HEK293 (cell line): ENCODE measurements at regions not wholly inside any gene's neighbourhood (a gene's known extent, or its start where the extent isn't known, plus 50 kb on each side); places are given as distances from the start of the nearest gene placed in this dataset.
A peak's percentile ranks its signal among the peaks of the same experiment; 100 is the strongest.

Experiments
- BCL6B ChIP-seq: fragments of 450-650 bp; formaldehyde crosslinking; IDR thresholded peaks from 2 replicates; pipeline ENCODE4 v1.5.1; 2017; ENCODE audit warnings: missing biosample characterization, missing genetic modification characterization
- IKZF3 ChIP-seq: fragments of 450-650 bp; IDR thresholded peaks from 2 replicates; pipeline ENCODE4 v1.5.0; 2018; ENCODE audit warnings: missing biosample characterization, mild to moderate bottlenecking, missing genetic modification characterization, moderate library complexity
- KLF8 ChIP-seq: fragments of 450-650 bp; formaldehyde crosslinking; IDR thresholded peaks from 2 replicates; pipeline ENCODE4 v1.5.1; 2016; ENCODE audit warnings: missing biosample characterization, missing genetic modification characterization
- KLF9 ChIP-seq: fragments of 450-650 bp; formaldehyde crosslinking; IDR thresholded peaks from 2 replicates; pipeline ENCODE4 v1.5.1; 2016; ENCODE audit warnings: missing biosample characterization, missing genetic modification characterization, low read depth
- MZF1 ChIP-seq: fragments of 450-650 bp; formaldehyde crosslinking; IDR thresholded peaks from 2 replicates; pipeline ENCODE4 v1.5.1; 2017; ENCODE audit warnings: missing biosample characterization, missing genetic modification characterization, borderline replicate concordance
- PRDM2 ChIP-seq: fragments of 450-650 bp; formaldehyde crosslinking; IDR thresholded peaks from 2 replicates; pipeline ENCODE4 v1.5.1; 2016; ENCODE audit warnings: missing biosample characterization, missing genetic modification characterization, borderline replicate concordance
- YY2 ChIP-seq: fragments of 450-650 bp; formaldehyde crosslinking; IDR thresholded peaks from 2 replicates; pipeline ENCODE4 v1.5.1; 2016; ENCODE audit warnings: missing biosample characterization, missing genetic modification characterization
- ZBTB1 ChIP-seq: fragments of 450-650 bp; formaldehyde crosslinking; IDR thresholded peaks from 2 replicates; pipeline ENCODE4 v1.5.1; 2016; ENCODE audit warnings: missing biosample characterization, missing genetic modification characterization
- ZBTB44 ChIP-seq: fragments of 450-650 bp; IDR thresholded peaks from 2 replicates; pipeline ENCODE4 v1.5.1; 2018; ENCODE audit warnings: missing biosample characterization, mild to moderate bottlenecking, missing genetic modification characterization
- ZBTB48 ChIP-seq: fragments of 450-650 bp; formaldehyde crosslinking; IDR thresholded peaks from 2 replicates; pipeline ENCODE4 v1.5.1; 2016; ENCODE audit warnings: missing biosample characterization, missing genetic modification characterization
- ZBTB7A ChIP-seq: fragments of 450-650 bp; formaldehyde crosslinking; IDR thresholded peaks from 2 replicates; pipeline ENCODE4 v1.5.1; 2016; ENCODE audit warnings: low read depth, missing biosample characterization, missing genetic modification characterization
- ZFP69B ChIP-seq: fragments of 450-650 bp; formaldehyde crosslinking; IDR thresholded peaks from 2 replicates; pipeline ENCODE4 v1.5.1; 2016; ENCODE audit warnings: missing biosample characterization, missing genetic modification characterization
- ZNF121 ChIP-seq: fragments of 450-650 bp; formaldehyde crosslinking; IDR thresholded peaks from 2 replicates; pipeline ENCODE4 v1.5.1; 2016; ENCODE audit warnings: missing biosample characterization, missing genetic modification characterization
- ZNF132 ChIP-seq: fragments of 450-650 bp; formaldehyde crosslinking; IDR thresholded peaks from 2 replicates; pipeline ENCODE4 v1.5.1; 2017; ENCODE audit warnings: missing biosample characterization, missing genetic modification characterization, borderline replicate concordance
- ZNF18 ChIP-seq: fragments of 450-650 bp; formaldehyde crosslinking; IDR thresholded peaks from 2 replicates; pipeline ENCODE4 v1.5.1; 2016; ENCODE audit warnings: missing biosample characterization, missing genetic modification characterization
- ZNF2 ChIP-seq: fragments of 450-650 bp; formaldehyde crosslinking; IDR thresholded peaks from 2 replicates; pipeline ENCODE4 v1.5.1; 2016; ENCODE audit warnings: missing biosample characterization, missing genetic modification characterization
- ZNF302 ChIP-seq: fragments of 450-650 bp; formaldehyde crosslinking; IDR thresholded peaks from 2 replicates; pipeline ENCODE4 v1.5.1; 2016; ENCODE audit warnings: missing biosample characterization, missing genetic modification characterization, low read depth
- ZNF350 ChIP-seq: fragments of 450-650 bp; formaldehyde crosslinking; IDR thresholded peaks from 2 replicates; pipeline ENCODE4 v1.5.0; 2017; ENCODE audit warnings: missing biosample characterization, mild to moderate bottlenecking, missing genetic modification characterization
- ZNF362 ChIP-seq: fragments of 450-650 bp; formaldehyde crosslinking; IDR thresholded peaks from 2 replicates; pipeline ENCODE4 v1.5.1; 2016; ENCODE audit warnings: missing biosample characterization, missing genetic modification characterization
- ZNF391 ChIP-seq: fragments of 450-650 bp; formaldehyde crosslinking; IDR thresholded peaks from 2 replicates; pipeline ENCODE4 v1.5.1; 2016; ENCODE audit warnings: low read depth, missing biosample characterization, missing genetic modification characterization, borderline replicate concordance
- ZNF488 ChIP-seq: fragments of 450-650 bp; formaldehyde crosslinking; IDR thresholded peaks from 2 replicates; pipeline ENCODE4 v1.5.1; 2016; ENCODE audit warnings: missing biosample characterization, missing genetic modification characterization
- ZNF510 ChIP-seq: fragments of 450-650 bp; formaldehyde crosslinking; IDR thresholded peaks from 2 replicates; pipeline ENCODE4 v1.5.1; 2018; ENCODE audit warnings: mild to moderate bottlenecking, missing genetic modification characterization, missing biosample characterization; ENCODE audit not compliant: insufficient replicate concordance
- ZNF580 ChIP-seq: fragments of 450-650 bp; formaldehyde crosslinking; IDR thresholded peaks from 2 replicates; pipeline ENCODE4 v1.5.1; 2016; ENCODE audit warnings: missing biosample characterization, missing genetic modification characterization
- ZNF670 ChIP-seq: fragments of 450-650 bp; formaldehyde crosslinking; IDR thresholded peaks from 2 replicates; pipeline ENCODE4 v1.5.1; 2016; ENCODE audit warnings: missing biosample characterization, missing genetic modification characterization, low read depth
- ZNF701 ChIP-seq: fragments of 450-650 bp; formaldehyde crosslinking; IDR thresholded peaks from 2 replicates; pipeline ENCODE4 v1.5.1; 2016; ENCODE audit warnings: missing biosample characterization, missing genetic modification characterization
- ZNF791 ChIP-seq: fragments of 450-650 bp; formaldehyde crosslinking; IDR thresholded peaks from 2 replicates; pipeline ENCODE4 v1.5.1; 2016; ENCODE audit warnings: missing biosample characterization, missing genetic modification characterization
- ZSCAN16 ChIP-seq: fragments of 450-650 bp; formaldehyde crosslinking; IDR thresholded peaks from 2 replicates; pipeline ENCODE4 v1.5.1; 2016; ENCODE audit warnings: missing biosample characterization, missing genetic modification characterization

- TF ChIP-seq PRDM2 (tag by site-specific recombination) (no peak), ZNF302 (no peak), ZBTB1 (tag by site-specific recombination) (no peak), ZBTB7A (tag by site-specific recombination) (no peak), ZNF132 (no peak), ZNF350 (tag by site-specific recombination) (no peak), ZNF791 (tag by site-specific recombination) (no peak), BCL6B (tag by site-specific recombination) (no peak), ZNF488 (no peak; the same call in 1 of the 2 replicates), KLF9 (tag by site-specific recombination) (no peak), MZF1 (tag by site-specific recombination) (no peak), ZNF18 (peak; percentile 69), YY2 (tag by site-specific recombination) (no peak), ZNF670 (tag by site-specific recombination) (no peak), IKZF3 (tag by site-specific recombination) (peak; percentile 61), ZNF701 (no peak), ZNF580 (tag by site-specific recombination) (no peak), ZBTB48 (tag by site-specific recombination) (peak; percentile 77; the same call in 1 of the 2 replicates), ZNF121 (tag by site-specific recombination) (no peak), ZBTB44 (tag by site-specific recombination) (no peak), ZNF510 (no peak), ZNF2 (no peak), ZSCAN16 (no peak), ZNF362 (no peak), KLF8 (tag by site-specific recombination) (no peak), ZFP69B (no peak), ZNF391 (tag by site-specific recombination) (no peak)
Observed at GRCh38 chr10:44051584-44052385, 333.1 kb downstream of the CXCL12 start (continued).
